Hematopoietic multipotent progenitor cell treated with erythropoietin and hydrocortisone succinate and interleukin-3 and kit ligand, for 17 days (in vitro differentiated cells): ENCODE measurements at regions not wholly inside any gene's neighbourhood (a gene's known extent, or its start where the extent isn't known, plus 50 kb on each side); places are given as distances from the start of the nearest gene placed in this dataset.

Experiments
- DNase-seq: peaks from one replicate; pipeline ENCODE4 v3.0.0-alpha.2; 2015; ENCODE audit warnings: low spot score

DNA sequence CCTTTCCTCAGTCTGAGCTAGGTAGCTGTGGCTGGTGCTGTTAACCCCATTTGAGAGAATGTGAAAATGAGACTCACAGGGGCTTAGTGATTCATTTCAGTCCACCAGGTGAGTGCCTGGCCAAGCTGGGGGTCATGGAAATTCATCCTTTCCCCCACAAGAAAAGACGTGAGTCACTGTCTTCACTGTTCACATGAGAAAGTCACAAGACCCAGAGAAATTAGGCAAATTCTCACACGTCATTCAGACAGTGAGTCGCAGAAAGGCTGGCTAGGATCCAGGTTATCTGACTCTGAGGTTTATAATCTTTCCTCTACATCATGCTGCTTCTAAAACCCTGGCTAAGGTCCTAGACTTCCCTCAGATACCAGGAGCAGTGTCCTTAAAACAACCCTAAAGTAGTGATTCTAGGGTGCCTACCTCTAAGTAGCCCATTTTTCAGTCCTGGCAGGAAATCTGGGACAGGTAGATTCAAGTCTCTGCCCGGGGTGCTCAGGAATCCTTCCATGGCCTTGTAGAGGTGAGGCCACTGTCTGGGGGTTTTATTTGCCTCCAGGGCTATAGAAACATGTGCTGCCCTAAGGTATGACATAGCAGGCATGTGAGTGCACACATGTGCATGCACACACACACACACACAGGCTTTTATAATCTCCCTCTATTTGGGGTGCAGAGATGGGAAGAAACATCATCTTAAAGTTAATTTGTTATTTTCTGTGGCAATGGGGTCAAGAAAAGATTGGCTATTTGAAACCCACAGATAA is 427.9 kb upstream of the CELF2 start:
- DNase-seq, result no peak

DNA sequence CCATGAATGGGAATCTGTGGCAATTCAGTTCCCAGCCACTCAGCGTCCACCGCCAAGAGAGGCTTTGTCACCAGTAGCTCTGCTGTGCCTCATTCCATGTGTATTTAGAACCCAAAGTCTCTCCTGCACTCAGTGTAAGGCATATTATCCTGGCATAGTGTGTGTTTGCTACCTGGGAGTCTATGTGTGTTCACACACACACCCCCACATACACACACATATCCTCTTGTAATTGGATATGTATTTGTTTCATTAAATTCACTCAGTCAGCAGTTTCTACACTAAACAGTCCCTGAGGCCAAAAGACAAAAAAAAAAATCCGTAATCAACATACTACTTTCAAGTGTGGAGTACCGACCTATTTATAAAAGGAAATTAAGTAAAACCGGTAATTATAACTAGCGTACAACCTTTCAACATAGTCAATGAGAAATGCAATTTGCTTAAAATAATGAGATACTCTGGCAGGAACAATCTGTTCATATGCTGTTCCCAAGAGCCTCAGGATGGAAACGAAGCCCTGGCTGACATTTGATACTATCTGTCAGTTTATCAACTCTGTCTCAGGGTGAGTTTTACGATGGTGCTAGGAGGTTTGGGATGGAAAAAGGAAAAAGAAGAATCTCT is 425.8 kb upstream of the CELF2 start:
- DNase-seq, result no peak

DNA sequence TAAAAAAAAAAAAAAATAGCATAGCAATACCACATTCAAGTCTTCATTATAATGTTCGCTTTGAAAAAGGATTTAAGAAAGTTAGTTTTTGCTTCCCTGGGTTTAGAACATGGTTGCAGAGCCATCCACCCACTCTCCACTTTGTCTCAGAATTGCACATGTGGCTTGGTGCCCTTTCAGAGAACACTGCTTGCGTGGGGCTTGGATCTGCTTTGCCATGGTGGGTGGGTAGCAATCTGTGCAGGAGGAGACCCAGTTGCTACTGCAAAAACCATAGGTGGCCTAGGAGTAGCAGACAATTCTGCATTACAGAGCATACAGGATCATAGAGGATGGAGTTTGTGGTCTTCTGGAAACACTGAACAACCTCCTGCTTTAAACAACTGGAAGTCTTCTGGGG is 421.4 kb upstream of the CELF2 start:
- no peak for DNase-seq

DNA sequence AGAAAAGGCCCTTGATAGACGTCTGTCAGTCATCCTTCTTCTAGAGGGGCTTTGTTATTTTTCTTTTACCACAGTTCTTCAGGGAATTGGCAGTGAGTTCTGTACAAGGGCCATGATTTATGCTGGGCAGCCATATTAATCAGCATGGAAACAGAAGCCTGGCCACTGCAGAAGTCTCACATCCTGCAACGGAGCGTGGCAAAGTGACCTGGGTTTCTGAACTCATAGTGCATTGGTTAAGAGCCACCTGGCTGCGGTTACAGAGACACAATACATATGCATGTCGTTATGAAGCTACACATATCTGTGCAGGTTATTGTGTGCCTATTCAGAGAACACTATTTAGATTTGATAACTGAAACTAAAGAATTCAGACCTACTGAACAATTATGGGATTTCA is 419.4 kb upstream of the CELF2 start:
- no peak for DNase-seq

DNA sequence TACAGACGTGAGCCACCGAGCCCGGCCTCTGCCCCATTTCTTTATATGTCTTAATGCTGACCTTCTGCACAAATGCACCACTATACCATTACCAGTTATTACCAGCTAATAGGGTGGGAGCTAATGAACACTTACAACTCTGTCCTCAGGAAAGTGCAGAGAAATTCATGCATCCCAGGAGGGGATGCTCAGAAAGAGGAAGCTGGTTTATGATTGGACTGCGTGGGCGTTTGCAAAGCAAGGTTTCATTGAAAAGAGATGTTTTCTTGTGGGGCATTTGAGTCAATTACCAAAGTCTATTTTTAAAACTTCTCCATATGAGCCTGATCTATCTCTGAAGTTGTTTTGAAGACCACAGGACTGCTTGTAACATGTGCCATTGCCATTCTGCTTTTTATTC is 417.7 kb upstream of the CELF2 start:
- no peak for DNase-seq

DNA sequence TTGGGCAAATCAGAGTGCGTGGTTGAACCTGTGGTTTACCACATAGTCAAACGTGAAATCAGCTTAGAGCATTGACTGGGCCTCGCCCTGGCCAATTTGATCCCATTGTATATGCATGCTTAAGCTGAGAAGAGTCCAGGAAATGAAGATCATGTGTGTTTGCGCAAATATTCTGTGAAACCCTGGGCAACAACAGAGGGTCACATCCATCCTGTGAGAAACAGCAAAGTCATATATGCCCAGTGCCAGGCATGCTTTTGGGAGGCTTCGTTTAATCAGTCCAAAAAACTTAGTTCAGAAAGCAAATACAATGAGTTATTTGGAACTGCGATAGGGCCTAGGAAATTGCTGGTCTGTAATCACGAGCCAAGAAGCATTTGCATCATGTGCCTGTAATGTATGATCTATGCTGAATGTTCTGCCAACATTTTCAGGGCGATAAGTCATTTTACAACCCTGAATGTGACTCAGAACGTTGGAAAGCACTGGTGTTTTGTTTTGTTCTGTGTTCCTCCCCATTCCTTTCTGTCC is 412.1 kb upstream of the CELF2 start:
- DNase-seq, result no peak

DNA sequence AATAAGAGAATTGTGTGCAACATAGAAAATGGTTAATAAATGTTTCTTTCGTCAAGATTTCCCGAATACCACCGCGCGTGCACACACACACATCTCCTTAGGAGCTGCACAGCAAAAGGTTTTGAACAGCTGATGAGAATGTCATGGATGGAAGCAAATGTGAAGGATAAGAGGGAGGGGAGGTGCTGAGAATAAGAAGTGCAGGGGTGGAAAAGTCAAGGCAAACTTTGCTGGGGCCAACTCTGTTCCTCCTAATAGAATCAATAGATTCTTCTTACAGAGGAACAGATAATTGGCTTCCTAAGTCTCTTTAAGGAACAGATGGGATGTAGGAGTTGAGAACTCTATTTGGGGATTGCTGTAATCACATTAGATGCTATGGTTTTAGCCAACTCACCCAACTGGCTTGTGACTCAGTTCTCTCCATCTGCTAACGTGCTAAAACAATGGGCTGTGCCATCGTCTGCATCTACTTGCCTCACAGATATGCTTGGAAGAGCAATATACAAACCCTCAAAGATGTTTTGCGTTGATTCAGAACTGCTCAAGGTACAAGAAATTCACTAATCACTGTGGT is 408.2 kb upstream of the CELF2 start:
- DNase-seq, result no peak

DNA sequence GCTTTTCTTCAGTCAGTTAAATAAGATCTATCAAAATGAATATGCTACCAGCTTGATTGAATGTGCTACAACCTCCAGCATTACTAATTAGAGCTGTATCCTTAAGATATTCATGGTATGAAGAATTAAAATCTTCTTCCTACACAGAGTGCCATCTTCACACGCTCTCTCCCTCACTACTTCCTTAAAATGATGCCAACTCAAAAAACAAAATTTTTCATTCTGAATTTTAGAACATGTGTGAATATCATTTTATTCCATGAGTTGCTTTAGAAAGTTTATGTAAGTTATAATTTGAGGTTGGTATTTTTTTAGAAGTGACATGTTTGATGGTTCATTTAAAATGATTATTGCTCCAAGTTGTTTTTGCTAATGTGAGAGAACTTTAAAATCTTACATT is 407.5 kb upstream of the CELF2 start:
- no peak for DNase-seq

DNA sequence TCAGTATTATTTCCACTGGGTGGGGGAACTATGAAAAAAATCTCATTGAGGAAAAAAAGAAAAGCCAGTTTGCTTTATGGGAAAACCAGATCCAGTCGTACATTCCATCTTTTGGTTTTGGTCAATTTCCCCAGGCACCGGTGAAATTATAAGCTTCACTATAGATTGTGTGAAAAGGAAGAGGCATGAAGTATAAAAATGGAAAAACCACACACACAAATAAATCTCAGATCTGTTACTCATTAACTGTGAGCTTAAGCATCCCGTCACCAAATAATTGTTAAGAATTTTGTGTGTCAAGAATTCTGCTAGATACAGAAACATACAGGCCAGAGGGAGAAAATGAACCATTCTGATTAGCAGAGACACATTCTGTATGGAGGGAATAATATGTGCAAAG is 405.5 kb upstream of the CELF2 start:
- no peak for DNase-seq

DNA sequence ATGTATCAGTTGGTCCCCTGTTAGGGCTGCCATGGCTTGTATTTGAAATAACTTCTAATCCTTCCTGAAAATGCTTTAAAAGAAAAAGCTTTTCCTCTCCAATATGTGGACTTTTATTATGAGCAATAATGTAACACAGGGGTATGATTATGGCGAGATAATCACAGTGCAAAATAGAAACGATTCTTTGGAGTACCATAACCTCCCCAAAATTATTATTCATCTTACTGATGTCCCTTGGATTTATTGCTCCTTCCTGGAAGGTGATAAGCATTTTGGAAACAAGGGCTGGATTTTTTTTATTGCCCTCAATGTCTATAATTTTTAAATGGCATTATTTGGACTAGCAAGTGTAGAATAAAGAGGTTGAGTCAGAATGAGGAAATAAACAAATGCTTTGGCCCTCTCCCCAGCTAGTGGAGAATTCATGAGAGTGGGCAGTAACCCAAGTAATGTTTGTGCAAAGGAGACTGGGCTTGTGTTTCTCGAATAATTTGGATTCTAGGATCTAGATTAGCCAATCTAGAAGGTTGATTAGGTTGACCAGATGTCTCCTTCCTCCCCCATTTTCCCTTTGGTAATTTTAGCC is 403.9 kb upstream of the CELF2 start:
- DNase-seq, result no peak

DNA sequence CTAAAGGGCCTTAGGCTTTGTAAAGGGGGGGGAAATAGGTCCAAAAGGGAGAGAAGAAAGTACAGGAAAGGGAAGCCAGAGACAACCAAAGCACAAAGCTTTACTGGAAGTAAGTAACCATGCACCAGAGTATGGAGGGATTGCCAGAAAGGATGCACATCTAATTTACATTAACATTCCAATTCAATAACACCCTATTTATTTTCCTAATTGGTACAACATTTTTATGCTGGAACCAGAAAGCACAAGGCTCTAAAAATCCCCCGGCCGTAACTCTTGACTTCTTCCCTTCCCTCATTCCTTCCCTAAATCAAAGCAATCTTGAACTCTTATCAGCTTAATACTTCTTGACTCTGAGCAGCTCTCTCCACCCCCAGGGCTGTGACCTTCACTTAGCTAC is 400.0 kb upstream of the CELF2 start:
- DNase-seq, result no peak

DNA sequence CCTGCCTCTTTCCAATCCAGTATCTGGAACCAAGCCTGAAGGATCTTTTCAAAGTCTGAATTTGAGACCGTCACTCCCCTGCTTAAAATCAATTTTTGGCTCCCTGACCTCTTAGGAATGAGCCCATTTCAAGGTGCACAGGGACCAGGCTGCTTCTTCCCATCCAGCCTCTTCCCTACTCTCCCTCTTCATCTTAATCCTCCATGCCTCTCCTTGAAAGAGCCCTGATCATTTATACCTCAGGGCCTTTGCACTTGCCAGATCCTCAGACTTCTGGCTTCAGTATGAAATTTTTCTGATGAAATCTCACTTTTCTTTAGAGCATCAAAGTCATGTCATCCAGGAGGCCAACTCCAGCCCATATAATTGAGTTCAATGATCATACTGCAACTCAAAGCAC is 399.5 kb upstream of the CELF2 start:
- no peak for DNase-seq

DNA sequence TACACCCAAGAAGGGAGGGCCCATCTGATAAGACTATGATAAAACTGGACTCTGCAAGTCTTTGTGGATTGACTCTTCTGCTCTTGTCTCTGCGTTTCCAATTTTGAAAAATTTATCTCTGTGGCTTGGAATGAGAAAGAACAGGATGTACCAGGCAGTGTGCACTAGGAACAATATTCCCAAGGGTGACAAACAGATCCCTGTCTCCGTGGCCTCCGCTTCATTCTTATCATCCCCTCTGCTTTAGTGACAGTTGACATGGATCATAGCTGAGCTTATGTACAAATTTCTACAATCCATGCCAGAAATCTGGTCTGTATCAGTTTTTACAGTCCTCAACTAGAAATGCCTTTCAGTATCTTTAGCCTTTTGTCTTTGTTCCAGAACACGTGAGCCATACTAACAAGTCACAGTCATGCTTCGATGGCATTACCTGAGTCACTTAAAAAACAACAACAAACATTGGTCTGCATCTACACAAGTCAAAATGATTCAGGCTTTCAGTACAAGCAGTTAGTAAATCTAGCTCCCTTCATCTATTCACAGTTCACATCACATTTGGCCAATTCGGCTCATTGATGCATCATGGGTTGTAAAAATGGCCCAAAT is 393.6 kb upstream of the CELF2 start:
- DNase-seq, result no peak

DNA sequence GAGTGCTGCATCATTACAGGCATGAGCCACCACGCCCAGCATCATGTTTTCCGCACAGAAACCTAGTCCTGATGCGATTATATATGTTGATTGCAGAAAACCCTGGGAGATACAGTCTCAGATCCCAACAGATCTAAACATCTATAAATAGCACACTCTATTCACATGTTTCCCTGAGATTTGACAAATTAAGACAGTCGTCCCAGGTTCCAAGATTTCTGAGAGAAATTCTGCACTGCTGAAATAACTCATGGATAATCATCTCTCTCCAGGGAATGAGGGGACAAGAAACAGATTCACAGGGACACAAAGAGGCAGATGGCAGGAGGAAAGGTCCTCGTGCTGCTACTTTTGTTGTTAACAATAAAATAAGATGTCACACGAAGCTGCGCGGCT is 393.1 kb upstream of the CELF2 start:
- no peak for DNase-seq

DNA sequence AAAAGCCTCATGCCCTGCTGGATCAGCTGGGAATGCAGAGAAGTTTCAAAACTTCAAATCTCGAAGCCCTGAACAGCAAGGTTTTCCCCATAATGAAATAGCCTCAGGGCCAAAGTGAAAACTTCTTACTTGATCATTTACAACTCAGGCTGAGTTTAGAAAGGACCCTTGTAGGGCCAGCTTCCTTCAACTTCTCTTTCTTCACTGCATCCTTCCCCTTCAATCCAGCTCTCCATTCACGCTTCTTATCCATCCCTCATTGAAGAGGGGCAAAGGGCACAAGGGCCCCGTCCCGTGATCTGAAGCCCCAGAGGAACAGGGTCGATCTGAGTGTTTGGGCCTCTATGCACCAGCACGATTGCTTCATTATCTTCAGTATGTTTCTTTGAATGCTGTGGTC is 392.2 kb upstream of the CELF2 start:
- no peak for DNase-seq

DNA sequence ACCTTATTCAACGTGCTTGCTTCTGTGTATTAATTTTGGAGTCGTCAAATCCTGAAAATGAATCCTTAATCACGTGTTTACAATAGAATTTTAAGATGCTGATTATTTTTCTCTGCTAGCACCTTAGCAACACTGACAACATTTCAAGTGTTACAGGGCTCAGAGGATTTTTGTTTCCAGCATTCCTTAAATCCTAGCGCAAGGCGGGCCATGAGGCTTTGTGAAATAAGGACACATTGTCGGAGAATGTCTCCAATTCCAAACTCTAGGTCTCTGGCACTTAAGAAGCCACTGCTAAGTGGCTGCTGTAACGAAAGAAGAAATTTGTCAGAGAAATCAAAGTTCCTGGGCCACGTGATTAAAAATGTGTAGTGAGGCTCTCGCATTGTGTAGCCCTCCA is 390.9 kb upstream of the CELF2 start:
- DNase-seq, result no peak

DNA sequence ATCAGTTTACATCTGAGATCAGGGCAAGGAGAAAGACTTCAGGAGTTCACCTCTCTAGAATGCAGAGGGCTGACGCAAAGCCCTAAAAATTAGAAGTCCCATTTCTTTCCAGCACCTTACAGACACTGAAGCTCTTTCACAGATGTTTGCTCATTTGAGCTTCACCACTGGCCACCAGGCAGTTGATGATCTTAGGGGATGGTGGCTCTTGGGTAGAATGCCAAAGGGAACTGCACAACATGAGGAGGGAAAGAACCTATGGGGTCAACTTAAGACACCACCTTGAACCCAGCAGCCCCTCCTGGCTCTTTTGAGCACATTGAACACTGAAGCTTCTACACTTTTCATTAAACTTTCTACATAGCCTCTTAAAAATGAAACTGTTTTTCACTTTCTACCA is 390.3 kb upstream of the CELF2 start:
- no peak for DNase-seq

DNA sequence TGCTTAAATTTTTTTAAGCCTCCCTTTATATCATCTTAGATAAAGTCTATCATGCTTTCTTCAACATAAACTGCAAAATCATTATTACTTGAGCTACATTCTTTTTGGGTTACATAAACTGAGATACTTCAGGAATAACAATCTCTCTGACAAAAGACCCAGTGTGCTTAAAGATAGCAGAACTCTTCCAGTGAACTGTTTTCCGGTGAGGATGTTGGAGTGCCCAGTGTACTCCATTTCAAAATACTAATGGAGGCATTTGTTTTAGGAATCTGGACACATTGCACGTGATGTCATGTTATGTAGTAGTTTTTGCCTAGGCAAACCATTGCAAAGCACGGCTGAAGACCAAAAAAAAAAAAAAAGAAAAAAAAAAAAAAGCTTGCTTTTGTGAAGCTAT is 388.2 kb upstream of the CELF2 start:
- no peak for DNase-seq

DNA sequence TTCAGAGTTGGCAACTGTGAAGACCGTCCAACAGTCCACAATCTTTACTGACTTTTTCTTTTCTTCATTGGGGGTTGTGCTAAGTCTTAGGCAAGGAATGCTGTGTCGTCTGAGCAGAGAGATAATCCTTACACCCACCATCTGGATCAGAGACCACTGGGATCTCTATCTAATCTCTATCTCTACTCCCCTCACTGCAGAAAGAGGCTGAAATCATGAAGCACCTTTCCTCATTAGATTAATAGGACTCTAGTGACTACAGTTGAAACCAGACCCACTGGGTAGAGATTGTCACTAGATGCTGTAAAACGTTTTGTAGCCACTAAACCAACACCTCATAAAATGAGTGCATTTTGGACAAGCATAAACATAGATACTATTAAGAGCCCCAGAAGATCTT is 387.4 kb upstream of the CELF2 start:
- no peak for DNase-seq

DNA sequence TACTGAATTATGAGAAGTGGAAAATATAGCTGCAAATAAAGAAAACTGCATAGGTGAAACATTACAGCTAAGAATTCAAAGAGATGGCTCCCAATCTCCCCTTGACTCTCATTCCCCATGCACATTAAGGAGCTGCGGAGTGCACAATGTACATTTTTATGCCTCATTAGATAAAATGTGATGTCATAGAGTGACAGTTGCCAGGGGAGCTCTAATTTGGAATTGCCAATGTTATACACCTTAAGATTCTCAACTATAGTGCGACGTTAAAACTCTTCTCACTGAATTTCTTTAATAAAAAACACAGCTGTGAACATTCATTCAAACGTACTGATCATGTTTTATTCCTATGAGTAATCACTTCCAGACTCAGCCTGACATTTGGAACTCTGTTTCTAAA is 386.9 kb upstream of the CELF2 start:
- DNase-seq, result no peak

DNA sequence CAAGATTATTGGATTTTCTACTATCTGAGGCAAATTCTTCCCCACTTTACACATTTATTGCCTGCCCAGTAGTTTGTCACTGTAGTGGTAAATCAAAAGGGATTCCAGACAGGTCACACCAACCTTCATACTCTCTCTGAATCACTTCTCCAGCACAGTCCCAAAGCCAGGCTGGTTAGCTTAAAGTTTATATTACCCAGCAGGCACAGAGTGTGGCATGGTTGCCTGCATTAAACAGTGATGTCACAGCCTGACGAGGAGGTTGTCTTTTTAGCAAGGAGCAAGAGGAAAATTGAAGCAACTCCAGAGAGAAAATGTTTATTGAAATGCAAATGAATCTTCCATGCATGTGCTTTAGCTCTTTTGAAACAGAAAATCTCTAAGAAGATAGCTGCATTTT is 375.5 kb upstream of the CELF2 start:
- no peak for DNase-seq

DNA sequence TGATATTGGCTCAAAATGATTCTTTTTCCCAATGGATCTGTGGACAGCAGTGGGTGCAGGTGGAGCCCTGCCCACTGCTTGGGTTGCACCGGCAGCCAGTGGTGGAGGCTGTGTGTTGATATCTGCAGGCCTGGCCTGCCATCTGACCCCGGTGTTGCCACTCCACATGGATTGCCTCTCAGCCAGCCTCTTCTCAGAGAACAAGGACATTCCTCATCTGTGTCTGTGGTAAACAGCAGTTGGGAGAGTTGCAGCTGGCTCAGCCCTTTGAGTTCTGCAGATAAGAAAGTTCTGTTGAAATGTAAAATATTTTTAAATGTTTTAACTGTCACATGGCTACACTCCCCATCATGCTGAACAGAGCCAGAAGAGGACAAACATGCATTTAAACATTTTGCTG is 374.9 kb upstream of the CELF2 start:
- DNase-seq, result no peak
